HG03442 (cell line): ENCODE measurements at regions not wholly inside any gene's neighbourhood (a gene's known extent, or its start where the extent isn't known, plus 50 kb on each side); places are given as distances from the start of the nearest gene placed in this dataset.
"Not testable (repeated sequence)": the region's sequence is repeated elsewhere in the genome, so short reads cannot be mapped to it uniquely, and the experiment has no call there.

ENCODE experiments used
- ATAC-seq: cut with Tn5 transposase; IDR thresholded peaks from one replicate; pipeline ENCODE4 v1.9.1; 2021; ENCODE audit warnings: mild to moderate bottlenecking, moderate library complexity; ENCODE audit not compliant: unreplicated experiment

DNA sequence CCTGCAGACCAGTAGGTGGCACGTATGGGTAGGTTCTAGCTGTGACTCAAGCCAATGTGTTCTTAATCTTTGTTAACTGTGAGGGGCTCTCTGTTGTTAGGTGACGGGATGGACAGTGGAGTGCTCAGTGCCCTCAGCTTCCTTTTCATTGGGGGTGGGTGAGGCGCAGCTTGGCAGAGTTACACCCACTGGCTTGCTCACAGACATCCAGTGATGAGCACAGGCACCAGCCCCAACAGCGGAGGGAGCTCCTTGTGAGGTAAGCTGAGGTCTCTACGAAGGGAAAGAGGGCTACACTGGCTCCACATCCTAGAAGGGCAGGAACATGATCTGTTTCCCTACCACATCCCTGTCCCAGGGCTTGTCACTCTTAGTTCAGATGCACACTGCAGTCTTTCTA, 871.3 kb downstream of the LRRIQ3 start:
- ATAC-seq: no peak

DNA sequence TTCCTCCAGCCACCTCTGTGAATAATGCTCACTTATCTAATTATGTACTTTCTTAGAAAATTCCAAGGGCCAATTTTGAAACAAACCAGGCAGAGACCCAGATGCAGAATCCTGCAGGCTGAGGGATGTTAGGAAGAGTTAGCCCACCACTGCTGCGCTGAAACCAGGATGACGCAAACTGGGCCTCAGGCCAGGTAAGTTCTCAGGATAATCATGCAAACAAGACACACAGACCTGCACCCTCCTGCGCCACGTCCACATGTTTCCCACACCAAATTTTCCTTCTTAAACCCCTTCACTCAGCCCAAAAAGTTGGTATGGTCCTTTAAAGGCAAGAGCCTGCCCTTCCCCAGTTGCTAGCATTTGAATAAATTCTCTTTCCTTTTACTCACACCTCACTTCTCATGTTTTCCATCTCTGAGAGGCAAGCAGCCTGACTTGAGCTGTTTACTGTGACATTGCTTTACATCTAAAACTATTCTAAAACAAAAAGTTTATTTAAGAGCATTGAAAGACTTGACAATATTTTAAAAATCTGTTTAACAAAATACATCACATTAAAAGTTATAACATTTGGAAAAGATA, 887.1 kb downstream of the LRRIQ3 start:
- no peak for ATAC-seq

DNA sequence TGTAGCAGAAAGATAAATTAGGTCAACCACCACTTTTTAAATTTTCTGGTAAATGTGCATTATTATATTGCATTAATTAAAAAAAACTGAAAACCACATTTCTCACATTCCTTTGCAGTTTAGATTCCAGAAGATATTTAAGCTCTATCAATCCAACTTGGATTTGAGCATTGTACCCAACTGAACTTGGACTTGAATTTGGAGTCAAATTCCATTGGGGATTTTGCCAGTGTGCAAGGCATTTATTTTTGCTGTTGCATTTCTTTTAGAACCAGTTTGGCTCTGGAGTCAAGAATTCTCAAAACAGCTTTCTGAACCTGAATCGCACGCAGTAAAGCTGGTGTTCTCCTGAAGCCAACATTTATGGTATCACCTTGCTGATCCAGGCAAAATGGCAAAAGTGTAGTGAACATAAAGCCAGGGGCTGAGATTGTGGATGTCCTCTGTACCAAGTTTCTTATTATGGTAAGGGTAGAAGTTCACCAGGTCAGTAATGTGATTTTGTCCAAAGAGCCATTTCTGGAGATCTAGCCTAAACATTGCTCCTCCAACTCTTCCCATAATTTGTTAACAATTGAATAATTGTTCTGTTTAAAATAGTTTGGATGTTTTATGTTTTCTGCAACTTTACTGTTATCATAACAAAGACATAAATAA, 890.9 kb downstream of the LRRIQ3 start:
- no peak for ATAC-seq

GRCh38 chr1:73273886-73274285, 924.1 kb downstream of the LRRIQ3 start:
- ATAC-seq: no peak

DNA sequence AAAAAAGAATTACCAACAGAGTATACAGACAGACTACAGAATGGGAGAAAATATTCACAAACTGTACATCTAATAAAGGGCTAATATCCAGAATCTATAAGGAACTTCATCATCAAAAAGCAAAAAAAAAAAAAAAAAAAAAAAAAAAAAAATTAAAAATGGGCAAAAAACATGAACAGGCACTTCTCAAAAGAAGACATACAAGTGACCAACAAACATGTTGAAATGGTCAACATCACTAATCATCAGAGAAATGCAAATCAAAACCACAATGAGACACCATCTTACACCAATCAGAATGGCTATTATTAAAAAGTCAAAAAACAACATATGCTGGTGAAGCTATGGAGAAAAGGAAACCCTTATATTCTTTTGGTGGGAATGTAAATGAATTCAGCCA, 952.8 kb downstream of the LRRIQ3 start:
- ATAC-seq: not testable (repeated sequence)

DNA sequence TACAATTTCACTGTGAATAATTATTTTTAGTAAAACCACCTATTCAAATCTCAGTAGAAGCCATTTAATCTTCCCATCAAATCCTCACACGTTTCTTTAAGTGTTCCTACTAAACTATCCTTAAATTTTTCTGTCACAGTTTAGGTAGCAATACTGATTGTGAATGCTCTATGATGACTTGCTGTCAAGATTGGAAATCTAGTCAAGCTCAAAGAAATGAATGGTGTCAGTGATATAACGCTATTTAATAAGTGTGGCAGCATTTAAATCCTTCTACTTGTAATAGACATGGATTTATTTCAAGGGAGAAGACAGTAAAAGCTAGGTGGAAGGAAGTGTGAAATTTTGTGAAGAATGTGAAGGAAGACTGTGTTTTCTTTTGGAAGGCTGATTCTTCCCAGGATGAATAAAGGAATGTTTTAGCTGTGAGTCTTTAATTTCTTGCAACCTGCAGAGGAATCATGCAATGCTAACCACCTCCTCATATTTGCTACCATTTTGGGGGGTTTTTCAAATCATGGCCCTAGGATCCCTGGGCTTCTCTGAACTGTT, 936.7 kb upstream of the NEGR1 start:
- no peak for ATAC-seq

DNA sequence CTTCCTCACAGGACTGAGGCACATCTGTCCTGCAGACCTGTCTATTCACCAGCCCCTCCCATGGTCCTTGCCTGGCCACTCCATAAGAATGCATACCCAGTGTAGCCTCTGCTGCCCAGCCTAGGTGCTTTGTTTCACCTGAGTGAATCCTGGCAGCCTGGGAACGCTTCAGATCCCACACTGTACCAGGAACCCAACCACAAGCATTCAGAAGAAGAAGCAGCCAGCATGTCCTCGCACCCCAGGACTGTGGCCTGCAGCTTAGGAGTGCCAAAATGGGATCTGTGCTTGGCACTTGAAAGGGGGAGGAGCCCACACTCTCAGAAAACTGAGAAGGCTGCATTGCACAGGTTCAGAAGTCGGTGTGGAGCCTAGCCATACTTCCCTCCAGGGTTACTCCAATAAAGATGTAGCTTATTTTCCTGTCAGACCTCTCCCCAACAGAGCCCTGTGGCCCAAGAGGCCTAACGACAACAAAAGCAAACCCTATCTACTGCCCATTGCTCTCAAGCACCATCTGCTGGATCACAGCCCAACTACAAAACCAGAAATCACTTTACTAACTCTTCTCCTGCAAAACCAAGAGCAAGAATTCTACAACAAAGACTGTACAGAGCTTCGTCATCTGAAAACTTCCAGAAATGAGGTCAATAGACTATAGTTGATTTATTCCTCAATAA, 923.1 kb upstream of the NEGR1 start:
- no peak for ATAC-seq

- ATAC-seq: no peak
Measured at GRCh38 chr1:73197972-73198371, 915.6 kb upstream of the NEGR1 start.

GRCh38 chr1:73194965-73195364, 912.6 kb upstream of the NEGR1 start:
- ATAC-seq: no peak

- not testable (repeated sequence) for ATAC-seq
Measured at GRCh38 chr1:73183581-73183980, 901.2 kb upstream of the NEGR1 start.

DNA sequence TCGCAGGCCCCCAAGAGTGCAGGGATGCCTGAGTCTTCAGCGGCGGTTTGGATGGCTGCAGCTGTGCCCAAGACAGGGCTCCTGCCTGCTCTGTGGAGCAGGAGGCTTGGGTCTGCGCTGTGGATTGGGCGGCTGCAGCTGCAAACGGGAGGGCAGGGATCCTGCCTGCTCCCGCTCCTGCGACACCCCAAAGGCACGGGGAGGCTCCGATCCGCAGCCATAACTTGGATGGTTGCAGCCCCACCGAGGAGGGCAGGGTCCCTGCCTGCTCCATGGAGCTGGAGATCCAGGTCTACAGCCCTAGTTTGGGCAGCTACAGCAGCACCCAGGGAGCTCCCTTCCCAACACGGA, 898.8 kb upstream of the NEGR1 start:
- ATAC-seq: no peak

DNA sequence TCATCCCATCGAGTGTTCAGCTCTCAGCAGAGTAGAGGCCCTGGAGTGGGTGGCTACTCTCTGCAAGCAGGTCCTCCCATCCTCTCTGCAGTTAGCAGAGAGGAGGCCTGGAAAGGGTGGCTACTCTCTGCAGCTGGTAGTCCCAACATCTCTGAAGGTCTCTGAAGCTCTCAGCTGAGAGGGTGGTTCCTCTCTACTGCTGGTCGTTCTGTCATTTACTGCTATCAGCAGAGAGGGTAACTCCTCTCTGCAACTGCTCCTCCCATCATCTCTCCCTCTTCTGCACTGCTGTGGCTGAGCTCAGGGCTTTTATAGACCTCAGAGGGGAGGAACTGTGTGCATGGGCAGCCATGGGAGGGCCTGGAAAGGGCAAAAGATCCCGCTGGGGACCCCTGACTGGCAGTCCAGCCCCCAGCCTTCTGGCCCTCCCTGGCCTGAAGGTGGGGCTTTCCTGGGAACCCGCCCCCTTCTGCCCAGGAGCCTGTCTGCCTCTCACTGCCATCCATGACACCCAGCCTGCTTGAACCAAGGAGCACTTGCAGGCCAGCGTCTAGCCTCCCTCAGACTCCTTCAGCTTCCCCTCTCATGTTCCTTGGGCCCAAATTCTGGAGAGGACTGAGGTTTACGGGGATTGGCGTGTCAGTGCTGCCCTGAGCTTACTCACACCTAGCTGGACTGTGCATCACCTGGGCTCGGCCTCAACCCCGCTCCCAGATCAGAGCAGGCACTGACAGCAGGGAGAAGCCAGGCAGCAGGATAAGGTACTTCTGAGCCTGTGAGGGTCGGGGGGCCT, 898.3 kb upstream of the NEGR1 start:
- ATAC-seq: no peak

- ATAC-seq: no peak
Measured at GRCh38 chr1:73176902-73177301, 894.6 kb upstream of the NEGR1 start.

DNA sequence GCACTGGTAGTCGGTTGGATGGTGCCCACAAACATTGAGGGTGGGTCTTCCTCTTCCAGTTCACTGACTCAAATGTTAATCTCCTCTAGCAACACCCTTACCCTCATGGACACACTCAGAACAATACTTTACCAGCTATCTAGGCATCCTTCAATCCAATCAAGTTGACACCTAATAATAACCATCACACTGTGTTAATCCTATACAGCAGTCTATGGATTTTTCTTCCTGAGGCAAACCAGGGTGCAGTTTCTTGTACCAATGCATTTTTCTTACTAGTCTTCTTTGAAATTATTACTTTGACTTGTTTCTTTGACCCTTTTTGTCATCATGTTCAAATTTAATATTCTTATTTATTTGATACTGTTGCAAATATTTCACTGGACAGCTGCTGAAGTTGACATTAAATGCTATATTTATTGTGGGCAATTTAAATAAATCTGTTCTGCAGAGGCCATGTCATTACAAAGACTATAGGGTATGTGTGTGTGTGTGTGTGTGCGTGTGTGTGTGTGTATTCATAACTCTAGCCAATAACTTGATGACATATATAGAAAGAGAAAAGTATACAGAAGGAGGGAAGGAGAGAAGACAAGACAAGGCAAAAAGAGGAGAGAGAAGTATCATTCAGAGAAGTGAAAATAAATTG, 884.8 kb upstream of the NEGR1 start:
- ATAC-seq: no peak

DNA sequence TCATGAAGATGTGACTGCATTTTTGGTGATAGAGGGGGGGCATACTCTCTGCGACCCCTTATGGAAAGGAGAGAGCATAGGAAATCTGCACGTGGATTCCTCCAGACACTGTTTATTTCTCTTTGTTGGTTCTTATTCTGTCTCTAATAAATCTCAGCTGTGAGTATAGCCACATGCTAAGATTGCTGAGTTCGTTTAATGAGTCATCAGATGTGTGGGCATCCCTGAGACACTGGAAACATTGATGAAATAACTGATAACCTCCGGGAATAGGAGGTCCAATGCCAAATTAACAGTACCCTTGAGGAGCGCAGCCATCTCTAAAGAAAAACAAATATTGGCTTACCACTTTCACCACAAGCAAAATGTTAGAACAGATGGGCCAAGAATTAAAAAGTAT, 880.2 kb upstream of the NEGR1 start:
- no peak for ATAC-seq

GRCh38 chr1:73161418-73161817, 879.1 kb upstream of the NEGR1 start:
- ATAC-seq: no peak

DNA sequence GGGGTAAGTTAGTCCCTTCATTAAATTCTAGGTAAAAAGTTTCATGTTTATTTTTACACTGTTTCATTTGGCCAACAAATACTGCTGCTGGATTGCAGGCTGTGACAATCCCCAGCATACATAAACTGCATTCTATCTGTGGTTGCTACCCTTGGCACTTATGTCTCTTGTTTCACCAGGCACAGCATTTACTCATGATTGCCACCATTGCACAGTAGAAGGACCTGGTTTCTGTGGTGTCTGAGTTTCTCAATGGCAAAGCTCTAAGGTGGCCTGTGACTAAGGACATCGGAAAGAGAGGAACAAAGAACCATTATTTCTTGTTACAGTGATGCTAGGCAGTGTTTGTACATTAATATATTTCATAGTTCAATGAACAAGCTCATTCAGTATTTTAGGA, 878.4 kb upstream of the NEGR1 start:
- ATAC-seq: no peak

DNA sequence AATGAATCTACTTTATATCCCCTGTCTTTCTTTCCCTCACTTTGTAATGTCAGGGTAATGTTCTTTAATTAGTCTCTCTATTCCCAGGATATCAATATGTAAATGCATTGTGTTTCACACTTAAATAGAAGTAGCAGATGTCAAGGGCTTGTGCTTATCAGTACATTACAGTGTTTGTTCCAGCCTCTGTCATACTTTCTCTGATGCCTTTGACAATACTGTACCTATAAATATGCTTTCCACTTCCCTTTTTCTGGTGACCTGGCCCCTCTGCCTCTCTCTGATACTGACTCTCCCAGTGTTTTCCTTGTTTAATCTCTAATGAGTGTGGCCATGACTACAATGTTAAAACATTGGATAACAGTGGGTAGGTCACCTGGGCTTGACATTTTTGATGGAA, 862.0 kb upstream of the NEGR1 start:
- no peak for ATAC-seq

DNA sequence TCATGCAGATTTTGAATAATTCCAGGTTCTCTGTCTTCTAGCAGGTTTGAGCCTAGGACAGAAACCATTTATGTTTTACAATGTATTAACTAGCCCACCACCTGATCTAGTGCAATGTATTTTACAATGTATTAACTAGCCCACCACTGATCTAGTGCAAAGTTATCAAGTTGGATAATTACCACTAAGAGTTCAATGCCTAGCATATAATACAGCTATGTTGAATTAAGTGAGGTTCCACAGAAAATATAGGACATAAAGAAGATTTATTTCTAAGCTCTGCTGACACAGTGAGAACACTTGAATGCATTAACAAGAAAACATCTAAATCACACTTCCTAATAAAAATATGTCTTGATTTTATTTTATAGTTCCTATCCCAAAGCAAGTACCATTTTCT, 854.6 kb upstream of the NEGR1 start:
- no peak for ATAC-seq

GRCh38 chr1:73106931-73107330, 824.6 kb upstream of the NEGR1 start:
- ATAC-seq: no peak

DNA sequence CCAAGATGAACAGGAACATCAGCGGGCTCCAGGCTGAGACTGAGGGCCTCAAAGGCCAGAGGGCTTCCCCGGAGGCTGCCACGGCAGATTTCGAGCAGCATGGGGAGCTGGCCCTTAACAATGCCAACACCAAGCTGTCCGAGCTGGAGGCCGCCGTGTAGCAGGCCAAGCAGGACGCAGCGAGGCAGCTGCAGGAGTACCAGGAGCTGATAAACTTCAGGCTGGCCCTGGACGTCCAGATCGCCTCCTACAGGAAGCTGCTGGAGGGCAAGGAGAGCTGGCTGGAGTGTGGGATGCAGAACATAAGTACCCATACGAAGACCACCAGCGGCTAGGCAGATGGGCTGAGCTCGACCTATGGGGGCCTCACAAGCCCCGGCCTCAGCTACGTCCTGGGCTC, 823.4 kb upstream of the NEGR1 start:
- ATAC-seq: no peak
